ENCODE measurements at regions not wholly inside any gene's neighbourhood (a gene's known extent, or its start where the extent isn't known, plus 50 kb on each side); places are given as distances from the start of the nearest gene placed in this dataset.

GRCh38 chr1:81585371-81585770 is 215.4 kb upstream of the ADGRL2 start:
- TF ChIP-seq CTCF (IDR thresholded peaks at IDR 0.05) = no peak
- TF ChIP-seq POLR2A (IDR thresholded peaks at IDR 0.05) = no peak
